NCI-H82 treated with DMSO at 0.1 percent for 48 hours (cell line): ENCODE measurements at regions not wholly inside any gene's neighbourhood (a gene's known extent, or its start where the extent isn't known, plus 50 kb on each side); places are given as distances from the start of the nearest gene placed in this dataset.
"Not testable (repeated sequence)": the region's sequence is repeated elsewhere in the genome, so short reads cannot be mapped to it uniquely, and the experiment has no call there.

ENCODE experiments used
- DNase-seq: peaks from one replicate; lab custom pipeline; 2025; ENCODE audit not compliant: unreplicated experiment; lab: John Stamatoyannopoulos, UW

GRCh38 chr3:18194431-18194830, 230.7 kb downstream of the SATB1 start:
- DNase-seq = no peak

- DNase-seq = no peak
Observed at GRCh38 chr3:18190646-18191045, 234.5 kb downstream of the SATB1 start.

GRCh38 chr3:18189282-18190050, 235.7 kb downstream of the SATB1 start:
- peak; percentile 1 for DNase-seq

GRCh38 chr3:18188491-18188890, 236.6 kb downstream of the SATB1 start:
- DNase-seq = no peak

GRCh38 chr3:18185624-18186023, 239.5 kb downstream of the SATB1 start:
- DNase-seq = no peak

GRCh38 chr3:18182923-18183322, 242.2 kb downstream of the SATB1 start:
- DNase-seq = not testable (repeated sequence)

- DNase-seq = peak; percentile 66
Observed at GRCh38 chr3:18179521-18179920, 245.6 kb downstream of the SATB1 start.

GRCh38 chr3:18177271-18177670, 247.9 kb downstream of the SATB1 start:
- DNase-seq = no peak

- not testable (repeated sequence) for DNase-seq
Observed at GRCh38 chr3:18173891-18174290, 251.2 kb downstream of the SATB1 start.

- no peak for DNase-seq
Observed at GRCh38 chr3:18159681-18160080, 265.5 kb downstream of the SATB1 start.

GRCh38 chr3:18153571-18154173, 271.5 kb downstream of the SATB1 start:
- DNase-seq = no peak

GRCh38 chr3:18151199-18151598, 273.9 kb downstream of the SATB1 start:
- DNase-seq = no peak

GRCh38 chr3:18149935-18150334, 275.2 kb downstream of the SATB1 start:
- no peak for DNase-seq

- no peak for DNase-seq
Observed at GRCh38 chr3:18149386-18149785, 275.8 kb downstream of the SATB1 start.

GRCh38 chr3:18144571-18144970, 280.6 kb downstream of the SATB1 start:
- no peak for DNase-seq

GRCh38 chr3:18143258-18143780, 281.8 kb downstream of the SATB1 start:
- no peak for DNase-seq

- no peak for DNase-seq
Observed at GRCh38 chr3:18137958-18138357, 287.2 kb downstream of the SATB1 start.

- DNase-seq = no peak
Observed at GRCh38 chr3:18135060-18135814, 289.9 kb downstream of the SATB1 start.

- no peak for DNase-seq
Observed at GRCh38 chr3:18134386-18135059, 290.6 kb downstream of the SATB1 start.

GRCh38 chr3:18132991-18133390, 292.1 kb downstream of the SATB1 start:
- no peak for DNase-seq
